GM23248 (cell line): ENCODE measurements at regions not wholly inside any gene's neighbourhood (a gene's known extent, or its start where the extent isn't known, plus 50 kb on each side); places are given as distances from the start of the nearest gene placed in this dataset.
"Not testable (repeated sequence)": the region's sequence is repeated elsewhere in the genome, so short reads cannot be mapped to it uniquely, and the experiment has no call there.

Experiments used
- EZH2 ChIP-seq: fragments of 200-600 bp; sonication (generic); IDR thresholded peaks from 2 replicates; pipeline ENCODE4 v1.6.1; 2018; ENCODE audit warnings: antibody characterized with exemption, mild to moderate bottlenecking; ENCODE audit not compliant: insufficient read depth, poor library complexity, severe bottlenecking
- EZH2phosphoT487 ChIP-seq: fragments of 200-600 bp; sonication (generic); IDR thresholded peaks from 2 replicates; pipeline ENCODE4 v1.6.1; 2018; ENCODE audit warnings: antibody characterized with exemption, moderate library complexity, mild to moderate bottlenecking, low read depth; ENCODE audit not compliant: insufficient read depth

DNA sequence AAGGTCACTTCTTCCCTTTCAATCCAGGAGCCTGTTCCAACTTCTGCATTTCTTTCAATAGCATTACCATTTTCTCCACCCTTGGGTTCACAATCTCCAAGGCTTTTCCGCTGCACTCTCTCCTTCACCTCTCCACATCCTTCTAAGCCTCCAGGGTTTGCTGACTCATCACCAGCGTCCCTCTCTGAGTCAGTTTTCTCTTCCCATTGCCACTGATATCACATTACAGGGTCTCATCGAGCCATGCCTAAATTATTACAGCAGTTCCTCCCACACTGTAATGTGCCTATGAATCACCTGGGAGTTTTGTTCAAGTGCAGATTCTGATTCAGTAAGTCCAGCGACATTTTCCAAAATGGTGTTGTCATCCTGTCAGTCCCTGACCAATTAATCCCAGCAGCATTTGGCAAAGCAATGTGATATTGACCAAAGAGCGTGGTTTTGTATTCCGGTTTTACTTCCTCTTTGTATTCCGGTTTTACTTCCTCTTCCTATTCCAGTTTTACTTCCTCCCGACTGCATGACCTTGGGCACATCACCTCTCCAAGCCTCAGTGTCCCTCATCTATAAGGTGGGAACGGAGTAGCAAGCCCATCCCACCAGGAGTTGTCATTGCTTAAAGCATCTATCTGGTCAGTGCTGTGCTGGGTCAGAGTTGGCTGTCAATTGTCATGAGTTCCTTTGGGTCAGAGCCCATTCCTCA, 208.3 kb upstream of the NBPF12 start:
- not testable (repeated sequence) for TF ChIP-seq EZH2, EZH2phosphoT487
